ENCODE measurements at regions not wholly inside any gene's neighbourhood (a gene's known extent, or its start where the extent isn't known, plus 50 kb on each side); places are given as distances from the start of the nearest gene placed in this dataset.

DNA sequence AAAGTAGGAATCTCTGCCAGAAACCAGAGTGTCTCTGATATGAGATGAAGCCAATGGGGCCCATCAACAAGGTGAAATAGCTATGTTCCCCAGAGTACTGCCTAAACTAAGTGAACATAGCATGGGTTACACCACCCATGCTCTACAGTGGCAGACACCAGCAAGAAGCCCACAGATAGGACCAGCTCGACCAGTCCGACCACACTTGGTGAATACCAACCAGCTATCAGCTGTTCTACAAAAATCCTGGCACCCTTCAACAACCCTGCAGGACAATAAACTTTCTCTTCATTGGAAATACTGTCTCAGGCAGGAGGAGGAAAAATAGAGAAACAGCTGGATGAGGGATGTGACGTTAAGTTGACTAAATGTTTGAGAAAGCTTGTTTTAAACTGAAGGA lies 311.4 kb downstream of the EPM2A start:
- TF ChIP-seq, protein P1, sequence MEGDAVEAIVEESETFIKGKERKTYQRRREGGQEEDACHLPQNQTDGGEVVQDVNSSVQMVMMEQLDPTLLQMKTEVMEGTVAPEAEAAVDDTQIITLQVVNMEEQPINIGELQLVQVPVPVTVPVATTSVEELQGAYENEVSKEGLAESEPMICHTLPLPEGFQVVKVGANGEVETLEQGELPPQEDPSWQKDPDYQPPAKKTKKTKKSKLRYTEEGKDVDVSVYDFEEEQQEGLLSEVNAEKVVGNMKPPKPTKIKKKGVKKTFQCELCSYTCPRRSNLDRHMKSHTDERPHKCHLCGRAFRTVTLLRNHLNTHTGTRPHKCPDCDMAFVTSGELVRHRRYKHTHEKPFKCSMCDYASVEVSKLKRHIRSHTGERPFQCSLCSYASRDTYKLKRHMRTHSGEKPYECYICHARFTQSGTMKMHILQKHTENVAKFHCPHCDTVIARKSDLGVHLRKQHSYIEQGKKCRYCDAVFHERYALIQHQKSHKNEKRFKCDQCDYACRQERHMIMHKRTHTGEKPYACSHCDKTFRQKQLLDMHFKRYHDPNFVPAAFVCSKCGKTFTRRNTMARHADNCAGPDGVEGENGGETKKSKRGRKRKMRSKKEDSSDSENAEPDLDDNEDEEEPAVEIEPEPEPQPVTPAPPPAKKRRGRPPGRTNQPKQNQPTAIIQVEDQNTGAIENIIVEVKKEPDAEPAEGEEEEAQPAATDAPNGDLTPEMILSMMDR (IDR thresholded peaks at IDR 0.05), result no peak
- no peak for TF ChIP-seq POLR2A (IDR thresholded peaks at IDR 0.05)
- TF ChIP-seq POLR2AphosphoS5 (IDR thresholded peaks at IDR 0.05; ENCODE audit: insufficient read depth in 1 of 2, low read depth in 1 of 2), result no peak

All from vagina (tissue), 2 donors.